GM18502 (cell line): ENCODE measurements at regions not wholly inside any gene's neighbourhood (a gene's known extent, or its start where the extent isn't known, plus 50 kb on each side); places are given as distances from the start of the nearest gene placed in this dataset.

Source experiments
- ATAC-seq: cut with Tn5 transposase; IDR thresholded peaks from one replicate; pipeline ENCODE4 v1.9.1; 2021; ENCODE audit warnings: mild to moderate bottlenecking; ENCODE audit not compliant: unreplicated experiment, poor library complexity

GRCh38 chr18:78732273-78733210, 247.1 kb upstream of the SALL3 start:
- no peak for ATAC-seq

- ATAC-seq = no peak
These were observed 245.6 kb upstream of the SALL3 start for GRCh38 chr18:78733762-78734613.

GRCh38 chr18:78734614-78734945, 245.0 kb upstream of the SALL3 start:
- ATAC-seq = no peak

GRCh38 chr18:78735131-78736014, 244.2 kb upstream of the SALL3 start:
- ATAC-seq = no peak

GRCh38 chr18:78736015-78736690, 243.5 kb upstream of the SALL3 start:
- no peak for ATAC-seq

GRCh38 chr18:78737006-78737915, 242.4 kb upstream of the SALL3 start:
- ATAC-seq = no peak

GRCh38 chr18:78738076-78738690, 241.4 kb upstream of the SALL3 start:
- no peak for ATAC-seq

GRCh38 chr18:78739115-78739514, 240.5 kb upstream of the SALL3 start:
- no peak for ATAC-seq

GRCh38 chr18:78739882-78740677, 239.5 kb upstream of the SALL3 start:
- no peak for ATAC-seq

GRCh38 chr18:78740876-78741275, 238.7 kb upstream of the SALL3 start:
- no peak for ATAC-seq

GRCh38 chr18:78741381-78742217, 238.0 kb upstream of the SALL3 start:
- ATAC-seq = no peak

GRCh38 chr18:78742218-78742745, 237.3 kb upstream of the SALL3 start:
- ATAC-seq = no peak

GRCh38 chr18:78743078-78743477, 236.5 kb upstream of the SALL3 start:
- no peak for ATAC-seq

GRCh38 chr18:78751664-78752063, 228.0 kb upstream of the SALL3 start:
- ATAC-seq = no peak

GRCh38 chr18:78753240-78753639, 226.4 kb upstream of the SALL3 start:
- ATAC-seq = no peak

GRCh38 chr18:78754311-78755043, 225.1 kb upstream of the SALL3 start:
- ATAC-seq = no peak
